Loucy (cell line): ENCODE measurements at regions not wholly inside any gene's neighbourhood (a gene's known extent, or its start where the extent isn't known, plus 50 kb on each side); places are given as distances from the start of the nearest gene placed in this dataset.

Experiments
- H2AFZ ChIP-seq: fragments of 200-600 bp; sonication (generic); 2 replicates; pipeline ENCODE4 v1.6.0; 2016; ENCODE audit warnings: antibody characterized with exemption, mild to moderate bottlenecking, low read length, moderate library complexity
- H3F3A ChIP-seq: fragments of 200-600 bp; 2 replicates; pipeline ENCODE4 v1.6.0; 2016; ENCODE audit warnings: antibody characterized with exemption, low read depth, mild to moderate bottlenecking
- H3K27me3 ChIP-seq: fragments of 200-600 bp; sonication (generic); 2 replicates; pipeline ENCODE4 v1.6.1; 2014; ENCODE audit warnings: low read length, mild to moderate bottlenecking; ENCODE audit not compliant: insufficient read depth, poor library complexity, severe bottlenecking
- H3K36me3 ChIP-seq: fragments of 200-600 bp; sonication (generic); 2 replicates; pipeline ENCODE4 v1.6.1; 2016; ENCODE audit warnings: low read length; ENCODE audit not compliant: insufficient read depth
- H3K4me1 ChIP-seq: fragments of 200-600 bp; sonication (generic); 2 replicates; pipeline ENCODE4 v1.5.1; 2014; ENCODE audit warnings: low read length, mild to moderate bottlenecking; ENCODE audit not compliant: insufficient read depth, poor library complexity, severe bottlenecking
- H3K4me2 ChIP-seq: fragments of 200-600 bp; sonication (generic); 2 replicates; pipeline ENCODE4 v1.6.0; 2014; ENCODE audit warnings: antibody characterized with exemption, low read length, low read depth, mild to moderate bottlenecking; ENCODE audit not compliant: poor library complexity, severe bottlenecking
- H3K4me3 ChIP-seq: fragments of 200-600 bp; sonication (generic); 2 replicates; pipeline ENCODE4 v1.5.1; 2014; ENCODE audit warnings: low read length, mild to moderate bottlenecking, mixed read lengths; ENCODE audit not compliant: poor library complexity, severe bottlenecking
- H3K79me2 ChIP-seq: fragments of 200-600 bp; sonication (generic); 2 replicates; pipeline ENCODE4 v1.6.1; 2014; ENCODE audit warnings: low read length; ENCODE audit not compliant: insufficient read depth
- H3K9ac ChIP-seq: fragments of 200-600 bp; sonication (generic); 2 replicates; pipeline ENCODE4 v1.6.0; 2014; ENCODE audit warnings: mild to moderate bottlenecking, low read depth, low read length, moderate library complexity; ENCODE audit not compliant: poor library complexity, severe bottlenecking
- H3K9me2 ChIP-seq: fragments of 200-600 bp; sonication (generic); replicated peaks from 2 replicates; pipeline ENCODE4 v1.6.1; 2016; ENCODE audit warnings: low read depth, low read length, mixed read lengths
- H3K9me3 ChIP-seq: fragments of 200-600 bp; sonication (generic); 2 replicates; pipeline ENCODE4 v1.6.1; 2014; ENCODE audit warnings: mild to moderate bottlenecking, antibody characterized with exemption, low read length, low read depth; ENCODE audit not compliant: insufficient read depth
- H4K20me1 ChIP-seq: fragments of 200-600 bp; sonication (generic); 2 replicates; pipeline ENCODE4 v1.6.0; 2014; ENCODE audit warnings: antibody characterized with exemption, low read length, mild to moderate bottlenecking; ENCODE audit not compliant: insufficient read depth, poor library complexity, severe bottlenecking
- CTCF ChIP-seq: fragments of 200-600 bp; sonication (generic); conservative IDR thresholded peaks from 2 replicates; pipeline ENCODE4 v1.5.1; 2014; ENCODE audit warnings: mild to moderate bottlenecking, antibody characterized with exemption, low read length
- EZH2phosphoT487 ChIP-seq: fragments of 200-600 bp; IDR thresholded peaks from 2 replicates; pipeline ENCODE4 v1.6.1; 2018; ENCODE audit warnings: antibody characterized with exemption, mild to moderate bottlenecking, moderate library complexity, borderline replicate concordance

GRCh38 chr12:97778111-97778510, 315.5 kb downstream of the RMST start:
- Histone ChIP-seq H3K4me3 (no peak overlapping the region), H3K36me3 (no peaks in the 10 kb centered on the region), H3K27me3 (no peaks in the 10 kb centered on the region), H3F3A (no peaks in the 10 kb centered on the region), H3K4me2 (no peak overlapping the region), H4K20me1 (no peaks in the 10 kb centered on the region), H3K9me2 (no peaks in the 10 kb centered on the region), H2AFZ (no peak overlapping the region), H3K4me1 (no peaks in the 10 kb centered on the region), H3K79me2 (no peaks in the 10 kb centered on the region), H3K9ac (no peak overlapping the region), H3K9me3 (no peaks in the 10 kb centered on the region)
- no peak for TF ChIP-seq CTCF

GRCh38 chr12:97781342-97781741, 318.7 kb downstream of the RMST start:
- TF ChIP-seq EZH2phosphoT487 (no peak), CTCF (no peak)
- Histone ChIP-seq H3K9me3 (no peaks in the 10 kb centered on the region), H3K4me3 (no peak overlapping the region), H3K4me2 (no peak overlapping the region), H3K9me2 (no peaks in the 10 kb centered on the region), H3K79me2 (no peaks in the 10 kb centered on the region), H3K4me1 (no peaks in the 10 kb centered on the region), H3K36me3 (no peaks in the 10 kb centered on the region), H3K27me3 (no peaks in the 10 kb centered on the region), H4K20me1 (no peaks in the 10 kb centered on the region), H3K9ac (no peak overlapping the region), H3F3A (no peaks in the 10 kb centered on the region), H2AFZ (no peak overlapping the region)

GRCh38 chr12:97784904-97785303, 322.3 kb downstream of the RMST start:
- Histone ChIP-seq H3K27me3 (no peaks in the 10 kb centered on the region), H3K4me2 (no peak overlapping the region), H3K4me1 (no peaks in the 10 kb centered on the region), H3K9me2 (no peaks in the 10 kb centered on the region), H3K9me3 (no peaks in the 10 kb centered on the region), H4K20me1 (no peaks in the 10 kb centered on the region), H3K4me3 (no peak overlapping the region), H3K36me3 (no peaks in the 10 kb centered on the region), H2AFZ (no peak overlapping the region), H3K79me2 (no peaks in the 10 kb centered on the region), H3F3A (no peaks in the 10 kb centered on the region), H3K9ac (no peak overlapping the region)
- TF ChIP-seq CTCF, result no peak
- no peak for TF ChIP-seq EZH2phosphoT487
